ENCODE measurements at regions not wholly inside any gene's neighbourhood (a gene's known extent, or its start where the extent isn't known, plus 50 kb on each side); places are given as distances from the start of the nearest gene placed in this dataset.

DNA sequence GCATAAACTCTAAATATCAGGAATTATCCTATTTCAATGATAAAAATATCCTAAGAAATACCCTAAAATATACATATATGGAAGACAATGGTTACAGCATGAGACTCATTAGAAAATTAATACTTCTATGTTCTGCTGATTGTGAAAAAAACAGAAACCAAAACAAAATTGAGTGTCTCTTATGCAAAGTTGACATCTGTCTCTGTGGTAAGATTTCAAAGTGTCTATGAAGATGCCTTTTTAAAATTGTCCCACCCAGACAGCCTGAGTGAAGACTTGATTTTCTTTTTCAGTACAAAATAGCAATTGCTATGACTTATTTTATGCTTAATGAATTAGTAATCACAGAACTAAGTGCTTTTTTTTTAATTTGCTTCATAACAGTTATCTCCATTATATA, 1368.4 kb upstream of the LRRTM1 start:
- TF ChIP-seq, protein P1, sequence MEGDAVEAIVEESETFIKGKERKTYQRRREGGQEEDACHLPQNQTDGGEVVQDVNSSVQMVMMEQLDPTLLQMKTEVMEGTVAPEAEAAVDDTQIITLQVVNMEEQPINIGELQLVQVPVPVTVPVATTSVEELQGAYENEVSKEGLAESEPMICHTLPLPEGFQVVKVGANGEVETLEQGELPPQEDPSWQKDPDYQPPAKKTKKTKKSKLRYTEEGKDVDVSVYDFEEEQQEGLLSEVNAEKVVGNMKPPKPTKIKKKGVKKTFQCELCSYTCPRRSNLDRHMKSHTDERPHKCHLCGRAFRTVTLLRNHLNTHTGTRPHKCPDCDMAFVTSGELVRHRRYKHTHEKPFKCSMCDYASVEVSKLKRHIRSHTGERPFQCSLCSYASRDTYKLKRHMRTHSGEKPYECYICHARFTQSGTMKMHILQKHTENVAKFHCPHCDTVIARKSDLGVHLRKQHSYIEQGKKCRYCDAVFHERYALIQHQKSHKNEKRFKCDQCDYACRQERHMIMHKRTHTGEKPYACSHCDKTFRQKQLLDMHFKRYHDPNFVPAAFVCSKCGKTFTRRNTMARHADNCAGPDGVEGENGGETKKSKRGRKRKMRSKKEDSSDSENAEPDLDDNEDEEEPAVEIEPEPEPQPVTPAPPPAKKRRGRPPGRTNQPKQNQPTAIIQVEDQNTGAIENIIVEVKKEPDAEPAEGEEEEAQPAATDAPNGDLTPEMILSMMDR (IDR thresholded peaks at IDR 0.05; ENCODE audit: low read depth, low read length, missing control alignments): no peak
- no peak for DNase-seq (ENCODE audit: low read depth)
- H3K4me3 ChIP-seq (ENCODE audit: low read depth, low read length): no peak overlapping the region

DNA sequence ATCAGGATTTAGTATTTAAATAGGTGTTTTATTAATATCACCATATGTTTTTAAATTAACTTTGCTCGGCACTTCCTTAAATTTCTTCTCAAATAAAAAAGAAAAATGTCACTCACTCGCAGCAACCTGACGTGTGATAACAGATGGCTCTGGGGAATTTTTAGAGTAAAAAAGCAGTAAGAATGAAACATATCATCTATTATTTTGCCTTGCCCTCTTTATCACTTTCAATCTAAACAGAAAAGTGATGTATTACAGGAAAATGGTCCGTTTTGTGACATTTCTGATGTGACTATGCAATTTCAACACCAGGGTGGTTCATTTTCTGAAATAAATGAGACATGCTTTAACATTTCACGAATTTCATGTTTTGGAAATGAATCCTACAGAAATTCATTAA, 1368.0 kb upstream of the LRRTM1 start:
- DNase-seq (ENCODE audit: low read depth): no peak
- no peak overlapping the region for H3K4me3 ChIP-seq (ENCODE audit: low read depth, low read length)
- TF ChIP-seq, protein P1 (IDR thresholded peaks at IDR 0.05; ENCODE audit: low read depth, low read length, missing control alignments): no peak

DNA sequence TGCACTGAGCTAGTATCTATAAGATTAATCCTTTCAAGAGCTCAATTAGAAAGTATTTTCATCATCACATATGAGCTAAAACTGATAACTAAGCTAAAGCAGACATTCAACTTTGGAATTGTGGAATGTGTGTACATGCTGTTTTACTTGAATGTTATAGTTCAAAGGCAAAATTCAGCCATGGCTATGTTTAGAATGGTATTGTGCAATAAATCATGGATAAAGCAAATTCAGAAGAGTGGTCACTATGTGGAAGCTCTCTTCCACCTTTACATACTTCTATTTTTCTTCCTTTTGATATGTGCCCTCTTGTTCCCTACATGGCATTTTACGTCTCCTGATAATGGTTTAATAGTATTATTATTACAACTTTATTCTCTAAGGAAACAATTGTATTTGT, 1366.3 kb upstream of the LRRTM1 start:
- no peak overlapping the region for H3K4me3 ChIP-seq (ENCODE audit: low read depth, low read length)
- TF ChIP-seq, protein P1 (IDR thresholded peaks at IDR 0.05; ENCODE audit: low read depth, low read length, missing control alignments): no peak
- DNase-seq (ENCODE audit: low read depth): no peak

DNA sequence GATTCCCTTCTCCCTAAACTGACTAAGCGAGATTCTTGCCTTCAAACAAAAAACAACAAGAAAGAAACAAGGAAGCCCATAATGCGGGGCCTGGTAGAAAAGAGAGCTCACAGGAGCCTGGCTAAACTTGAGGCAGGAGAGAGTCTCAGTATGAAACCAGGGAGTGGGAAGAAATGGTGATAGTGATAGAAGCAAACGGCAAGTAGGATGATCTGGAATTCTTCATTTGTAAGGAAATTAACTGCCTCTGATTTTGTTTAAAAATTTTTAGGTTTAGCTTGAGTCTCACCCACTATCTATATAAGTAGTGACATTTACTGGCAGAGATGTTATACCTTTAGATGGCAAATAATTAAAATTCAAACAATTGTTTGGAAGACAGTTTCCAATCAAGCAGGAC, 1356.5 kb upstream of the LRRTM1 start:
- H3K4me3 ChIP-seq (ENCODE audit: low read depth, low read length): no peak overlapping the region
- TF ChIP-seq, protein P1 (IDR thresholded peaks at IDR 0.05; ENCODE audit: low read depth, low read length, missing control alignments): no peak
- no peak for DNase-seq (ENCODE audit: low read depth)

DNA sequence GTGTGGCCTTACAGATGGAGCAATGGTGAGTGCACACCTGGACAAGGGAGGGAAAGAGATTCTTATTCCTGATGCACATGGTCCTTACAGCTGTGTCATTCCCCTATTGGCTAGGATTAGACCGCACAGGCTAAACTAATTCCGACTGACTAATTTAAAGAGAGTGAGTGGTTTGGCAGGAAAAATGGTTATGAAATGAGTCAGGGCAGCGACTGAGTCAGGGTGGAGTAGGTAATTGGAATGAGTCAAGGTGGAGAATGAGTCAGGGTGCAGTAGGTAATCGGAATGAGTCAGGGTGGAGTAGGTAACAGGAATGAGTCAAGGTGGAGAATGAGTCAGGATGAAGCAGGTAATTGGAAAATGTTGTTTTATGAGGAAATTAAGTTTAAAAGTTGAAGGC, 1353.7 kb upstream of the LRRTM1 start:
- no peak overlapping the region for H3K4me3 ChIP-seq (ENCODE audit: low read depth, low read length)
- TF ChIP-seq, protein P1 (IDR thresholded peaks at IDR 0.05; ENCODE audit: low read depth, low read length, missing control alignments): no peak
- DNase-seq (ENCODE audit: low read depth): peak; percentile 1

DNA sequence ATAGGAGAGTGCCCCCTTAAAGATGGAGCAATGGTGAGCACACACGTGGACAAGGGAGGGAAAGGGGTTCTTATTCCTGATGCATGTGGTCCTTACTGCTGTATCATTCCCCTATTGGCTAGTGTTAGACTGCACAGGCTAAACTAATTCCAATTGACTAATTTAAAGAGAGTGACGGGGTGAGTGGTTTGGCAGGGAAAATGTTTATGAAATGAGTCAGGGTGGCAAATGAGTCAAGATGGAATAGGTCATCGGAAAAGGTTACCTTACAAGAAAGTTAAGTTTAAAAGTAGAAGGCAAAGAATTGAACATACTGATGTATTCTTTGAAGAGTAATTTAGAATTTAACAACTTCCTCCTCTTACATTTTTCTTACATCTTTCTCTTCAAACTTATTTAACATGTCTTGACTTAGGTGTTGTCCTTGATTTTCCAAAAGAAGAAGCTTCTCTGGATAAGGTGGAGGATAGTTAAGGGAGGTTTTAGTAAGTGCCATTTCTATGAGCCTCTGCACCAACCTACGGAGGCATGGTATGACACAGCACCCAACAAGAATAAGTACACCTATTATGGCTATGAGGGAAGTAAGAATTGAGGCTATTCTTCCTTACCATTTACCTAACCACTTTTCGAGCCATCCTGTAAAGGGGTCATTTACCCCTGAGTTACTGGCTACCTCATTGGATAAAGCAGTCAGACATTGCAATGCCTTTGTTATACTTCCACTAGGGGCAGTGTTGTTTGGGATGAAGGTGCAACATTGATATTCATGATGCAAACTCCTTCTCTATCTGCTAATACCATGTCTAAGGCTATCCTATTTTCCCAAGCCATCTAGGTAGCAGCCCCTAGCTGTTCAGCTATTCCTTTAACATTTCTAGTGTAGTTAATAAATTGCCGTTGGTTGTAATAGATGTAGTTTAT, 1345.8 kb upstream of the LRRTM1 start:
- TF ChIP-seq, protein P1 (IDR thresholded peaks at IDR 0.05; ENCODE audit: low read depth, low read length, missing control alignments): peak; percentile 8
- H3K4me3 ChIP-seq (ENCODE audit: low read depth, low read length): no peak overlapping the region
- no peak for DNase-seq (ENCODE audit: low read depth)

DNA sequence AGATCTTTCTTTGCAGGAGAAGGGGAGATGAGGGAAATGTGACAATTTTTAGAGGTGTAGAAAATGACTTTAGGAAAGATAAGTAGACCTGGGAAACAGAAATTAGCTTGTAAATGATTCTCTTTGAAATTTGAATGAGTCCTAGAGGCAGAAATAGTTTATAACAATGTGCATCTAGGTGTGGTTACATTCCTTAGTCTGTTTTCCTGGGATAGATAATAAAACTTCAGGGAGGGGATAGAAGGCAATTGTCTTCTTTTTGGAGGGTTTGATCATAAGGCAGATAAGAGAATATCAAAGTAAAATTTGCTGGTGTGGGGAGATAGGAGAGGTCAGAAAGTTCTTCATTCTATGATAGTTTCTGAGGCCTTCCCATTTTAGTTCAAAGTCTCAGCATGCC, 1344.3 kb upstream of the LRRTM1 start:
- H3K4me3 ChIP-seq (ENCODE audit: low read depth, low read length): no peak overlapping the region
- no peak for DNase-seq (ENCODE audit: low read depth)
- TF ChIP-seq, protein P1 (IDR thresholded peaks at IDR 0.05; ENCODE audit: low read depth, low read length, missing control alignments): no peak
